HG03378 (cell line): ENCODE measurements at regions not wholly inside any gene's neighbourhood (a gene's known extent, or its start where the extent isn't known, plus 50 kb on each side); places are given as distances from the start of the nearest gene placed in this dataset.
A peak's percentile ranks its signal among the peaks of the same experiment; 100 is the strongest.

Source experiments
- ATAC-seq: cut with Tn5 transposase; IDR thresholded peaks from one replicate; pipeline ENCODE4 v1.9.1; 2021; ENCODE audit warnings: mild to moderate bottlenecking, moderate library complexity; ENCODE audit not compliant: unreplicated experiment

- ATAC-seq = no peak
These were observed 115.5 kb downstream of the TWIST2 start for GRCh38 chr2:238963161-238963970.

GRCh38 chr2:238963971-238964328 lies 116.1 kb downstream of the TWIST2 start:
- no peak for ATAC-seq

- no peak for ATAC-seq
These were observed 116.7 kb downstream of the TWIST2 start for GRCh38 chr2:238964544-238965067.

DNA sequence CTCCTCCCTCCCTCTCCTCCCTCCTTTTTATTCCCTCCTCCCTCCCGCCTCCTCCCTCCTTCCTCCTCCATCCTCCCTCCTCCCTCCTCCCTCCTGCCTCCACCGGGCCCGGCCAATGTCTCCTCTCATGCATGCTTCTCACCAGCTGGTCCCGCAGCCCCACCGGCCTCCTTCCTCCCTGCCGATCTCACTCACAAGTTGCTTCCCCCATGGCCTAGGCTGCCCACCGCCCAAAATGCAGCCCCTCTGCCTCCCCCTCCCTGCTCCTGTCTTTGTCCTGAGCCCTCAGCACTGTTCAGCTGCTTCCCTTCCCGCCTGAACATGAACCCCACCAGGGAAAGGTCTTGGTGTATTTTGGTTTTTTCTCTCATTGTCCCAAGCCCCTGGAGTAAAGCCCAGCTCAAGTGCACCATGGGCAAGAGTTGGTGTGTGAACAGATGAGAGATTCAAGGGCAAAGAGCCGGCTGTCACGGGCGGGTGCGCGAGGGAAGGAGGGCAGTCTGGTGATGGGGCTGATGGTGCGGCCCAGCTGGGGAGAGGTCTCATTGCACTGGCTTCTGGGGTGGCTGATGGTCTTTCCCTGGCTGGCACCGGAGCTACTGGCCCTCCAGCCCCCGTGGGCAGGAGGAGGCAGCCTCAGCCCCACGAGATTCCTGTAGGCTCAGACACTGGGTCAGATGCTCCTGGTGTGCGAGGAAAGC lies 117.6 kb downstream of the TWIST2 start:
- ATAC-seq = no peak

GRCh38 chr2:238966072-238966937 lies 118.4 kb downstream of the TWIST2 start:
- no peak for ATAC-seq

DNA sequence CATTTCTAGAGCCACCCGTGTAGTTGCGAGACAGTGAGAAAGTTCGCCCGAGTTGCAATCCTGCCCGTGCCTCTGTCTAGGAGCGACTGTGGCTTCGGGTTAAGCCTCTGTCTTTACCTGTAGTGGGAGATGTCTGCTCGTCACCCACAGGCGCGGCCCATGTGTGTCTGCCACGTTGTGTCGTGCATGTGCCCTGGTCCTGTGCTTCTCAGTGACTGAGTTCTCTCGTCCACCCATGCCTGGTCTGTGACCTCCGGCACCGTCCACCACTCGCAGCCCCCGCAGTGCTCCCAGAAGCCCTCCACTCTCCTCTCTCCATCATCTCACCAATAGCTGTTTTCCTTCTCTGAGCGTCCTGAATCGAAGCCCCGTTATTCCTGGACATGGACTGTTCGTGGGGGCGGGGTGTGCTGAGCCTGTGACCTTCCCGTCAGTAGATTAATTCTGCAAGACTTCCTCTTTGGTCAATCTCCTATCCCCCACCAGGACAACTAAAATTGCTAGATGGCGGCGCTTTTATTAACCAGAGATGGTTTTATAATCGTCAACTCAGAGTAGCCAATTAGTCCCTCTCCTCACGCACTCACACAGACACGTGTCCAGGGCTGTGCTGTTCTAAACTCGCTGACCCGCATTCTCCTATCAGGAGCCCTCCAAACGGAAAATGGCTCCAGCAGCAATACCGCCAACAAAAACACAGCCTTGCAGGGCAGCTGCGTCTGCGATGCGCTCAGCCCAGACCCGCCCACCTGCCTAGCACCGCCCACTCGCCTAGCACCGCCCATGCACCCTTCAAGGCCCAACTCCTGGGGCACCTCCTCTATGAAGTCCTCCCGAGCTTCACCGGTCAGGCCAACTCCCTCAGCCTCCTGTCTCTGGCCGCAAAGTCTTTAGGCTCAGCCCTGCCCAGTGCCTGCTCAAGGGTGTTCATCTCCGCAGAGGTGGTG lies 119.4 kb downstream of the TWIST2 start:
- ATAC-seq = no peak

DNA sequence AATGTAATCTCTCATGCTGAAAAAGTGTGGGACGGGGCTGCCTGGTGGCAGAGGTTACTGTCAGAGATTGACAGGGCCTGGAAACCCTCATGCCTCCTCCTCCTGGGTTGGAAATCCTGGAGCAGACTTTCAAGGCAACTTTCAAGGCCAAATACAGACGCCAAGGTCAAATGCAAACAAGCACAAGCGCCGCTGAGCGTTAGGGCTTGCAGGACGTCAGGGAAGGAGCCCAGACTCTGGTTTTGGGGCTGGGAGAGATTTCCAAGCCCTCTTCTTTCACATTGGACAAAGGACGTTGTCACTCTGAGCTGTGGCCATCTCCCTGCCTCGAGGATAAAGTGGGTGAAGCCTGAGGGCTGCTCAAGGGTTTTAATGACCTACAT lies 120.1 kb downstream of the TWIST2 start:
- ATAC-seq = no peak

DNA sequence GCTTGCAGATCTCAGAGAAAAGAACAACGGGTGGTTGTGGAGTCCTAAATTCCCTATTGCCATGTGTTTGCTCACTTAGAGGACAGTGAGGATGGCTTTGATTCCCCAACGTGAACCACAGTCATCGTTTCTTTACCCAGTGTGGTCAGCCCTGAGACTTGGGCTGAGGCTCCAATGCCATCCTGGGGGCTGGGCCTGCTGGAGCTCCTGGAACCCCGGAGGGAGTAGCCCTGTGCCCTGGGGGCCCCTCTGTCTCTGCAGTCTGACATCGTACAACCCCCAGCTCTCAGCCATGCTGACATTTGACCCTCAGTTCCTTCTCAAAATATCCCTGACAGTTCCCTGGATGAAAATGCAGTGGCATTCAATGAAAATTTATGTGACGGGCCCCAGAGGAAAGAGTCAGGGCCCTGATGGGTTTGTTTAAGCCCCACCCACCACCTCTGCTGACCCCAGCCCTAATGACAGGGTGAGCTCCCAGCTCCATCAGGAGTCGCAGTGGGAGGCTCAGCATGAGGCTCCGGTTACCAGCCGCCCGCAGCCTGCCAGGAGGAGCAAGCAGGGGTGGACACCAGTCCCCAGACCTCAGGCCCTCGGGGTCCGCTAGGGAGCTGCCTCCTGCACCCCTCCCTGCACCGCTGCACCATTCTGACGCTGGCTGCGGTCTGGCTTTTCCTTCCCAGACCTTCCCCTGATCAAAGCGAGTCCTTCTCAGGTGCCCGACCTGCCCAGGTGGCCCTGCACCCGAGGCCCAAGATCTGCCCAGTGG lies 120.9 kb downstream of the TWIST2 start:
- no peak for ATAC-seq

DNA sequence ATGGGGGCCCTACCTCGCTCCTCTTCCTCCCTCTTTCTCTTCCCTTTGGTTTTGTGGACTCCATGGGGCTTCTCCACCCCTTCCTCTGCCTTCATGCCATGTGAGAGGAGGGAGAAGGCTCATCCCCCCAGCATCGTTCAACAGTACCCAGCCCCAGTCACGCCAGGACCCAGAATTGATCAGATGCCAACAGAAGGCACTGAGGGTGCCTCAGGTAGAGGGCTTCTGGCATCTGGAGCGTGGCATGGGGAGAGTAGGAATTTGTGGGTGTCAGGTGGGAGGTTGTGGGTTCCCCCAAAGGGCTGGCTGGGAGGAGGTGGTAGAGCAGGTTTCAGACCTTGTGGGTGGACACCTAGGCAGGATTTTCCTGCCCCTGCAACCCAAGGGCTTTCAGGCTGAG lies 122.0 kb downstream of the TWIST2 start:
- no peak for ATAC-seq

DNA sequence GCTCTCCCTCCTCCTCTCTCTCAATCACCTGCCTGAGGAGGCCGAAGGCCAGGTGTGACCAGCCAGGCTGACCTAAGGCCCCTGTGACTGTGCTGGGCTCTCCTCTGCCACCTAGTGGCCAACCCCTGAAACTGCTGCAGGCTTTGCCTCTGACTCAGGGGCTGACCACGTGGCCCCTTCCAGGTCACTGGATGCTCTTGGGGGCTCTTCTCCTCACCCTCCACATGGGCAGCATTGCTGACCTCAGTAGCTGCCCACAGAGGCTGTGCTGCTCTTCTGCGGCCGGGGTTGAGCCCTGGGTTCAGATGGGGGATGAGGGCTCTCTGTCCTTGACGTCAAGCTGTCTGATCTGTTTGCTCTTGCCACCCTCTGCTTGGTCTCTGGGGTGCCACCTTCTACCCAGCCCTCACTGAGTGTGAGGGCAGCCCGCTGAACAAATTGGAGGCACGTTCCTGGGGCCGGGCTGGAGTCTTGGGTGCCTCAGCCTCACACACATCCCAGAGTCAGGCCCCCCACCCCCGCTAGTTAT lies 122.7 kb downstream of the TWIST2 start:
- ATAC-seq = peak; percentile 45

- no peak for ATAC-seq
These were observed 123.6 kb downstream of the TWIST2 start for GRCh38 chr2:238971318-238972145.

DNA sequence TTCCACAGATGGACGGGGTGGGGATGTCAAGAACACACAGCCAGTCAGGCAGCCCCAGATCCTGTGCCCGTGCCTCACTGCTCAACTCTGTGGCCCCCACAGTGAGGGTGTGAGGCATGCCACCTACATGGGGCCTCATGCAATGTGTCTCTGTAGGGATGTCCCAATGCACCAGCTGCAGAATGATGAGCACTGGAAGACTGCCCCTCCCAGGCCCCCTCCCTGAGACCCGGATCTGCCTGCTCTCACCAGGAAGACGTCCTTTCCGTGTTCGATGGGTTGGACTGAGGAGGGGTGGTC lies 124.2 kb downstream of the TWIST2 start:
- no peak for ATAC-seq

- no peak for ATAC-seq
These were observed 125.3 kb downstream of the TWIST2 start for GRCh38 chr2:238973038-238973739.

DNA sequence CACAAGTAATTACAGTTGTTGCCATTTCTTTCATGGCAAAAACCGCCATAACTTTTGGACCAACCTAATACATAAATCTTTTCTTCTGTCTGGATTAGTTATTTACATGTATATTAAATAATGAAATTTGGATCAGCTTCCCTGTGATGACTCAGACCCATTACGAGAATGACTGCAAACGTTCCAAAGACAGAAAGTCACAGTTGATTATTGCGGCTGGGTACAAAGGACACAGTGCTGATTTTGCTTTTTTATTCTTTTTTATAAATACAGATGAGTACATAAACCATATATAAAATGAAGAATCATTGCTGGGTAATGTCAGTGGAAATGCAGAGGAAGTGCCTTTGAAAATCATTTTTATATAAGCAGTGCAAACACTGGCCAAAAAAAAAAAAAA lies 126.2 kb downstream of the TWIST2 start:
- no peak for ATAC-seq

GRCh38 chr2:238974501-238975166 lies 126.7 kb downstream of the TWIST2 start:
- no peak for ATAC-seq

GRCh38 chr2:238975408-238975807 lies 127.5 kb downstream of the TWIST2 start:
- no peak for ATAC-seq

DNA sequence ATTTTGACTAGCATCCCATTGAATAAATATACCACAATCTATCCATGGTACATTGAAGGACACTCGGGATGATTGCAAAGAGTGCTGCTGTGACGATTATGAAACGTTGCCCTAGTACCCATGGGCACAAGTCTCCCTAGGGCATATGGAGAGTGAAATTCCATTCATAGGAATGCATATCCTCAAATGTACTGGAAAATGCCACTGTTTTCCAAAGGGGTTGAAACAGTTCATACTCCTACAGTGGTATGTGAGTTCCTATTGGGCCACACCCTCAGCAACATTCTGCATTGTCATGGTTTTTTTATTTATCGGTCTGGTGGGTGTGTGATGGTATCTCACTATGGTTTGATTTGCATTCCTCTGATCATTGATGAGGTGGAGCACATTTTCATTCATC lies 130.6 kb downstream of the TWIST2 start:
- ATAC-seq = no peak
